Dedifferentiated amniotic fluid mesenchymal stem cell (primary cell): ENCODE measurements at regions not wholly inside any gene's neighbourhood (a gene's known extent, or its start where the extent isn't known, plus 50 kb on each side); places are given as distances from the start of the nearest gene placed in this dataset.

Experiments used
- DNase-seq: peaks from one replicate; pipeline ENCODE4 v3.0.0-alpha.2; 2016; ENCODE audit errors: extremely low spot score

DNA sequence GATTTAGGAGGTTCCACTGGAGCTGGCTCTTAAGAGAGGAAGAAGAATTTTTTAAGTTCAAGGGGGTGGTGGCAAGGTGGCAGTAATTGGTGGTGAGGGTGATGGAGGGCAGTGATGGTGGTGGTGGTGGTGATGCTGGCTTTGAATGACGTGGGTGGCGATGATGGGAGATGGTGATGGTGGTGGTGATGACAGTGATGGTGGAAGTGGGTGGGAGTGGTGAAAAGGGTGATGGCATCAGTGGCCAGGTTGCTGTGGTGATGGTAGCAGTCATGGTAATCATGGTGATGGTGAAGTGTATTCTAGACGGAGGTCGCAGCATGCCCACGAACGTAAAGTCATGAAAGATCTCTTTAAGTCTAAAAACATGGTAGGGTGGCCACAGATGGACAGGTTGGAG, 197.3 kb downstream of the PTEN start:
- DNase-seq = no peak

GRCh38 chr10:88062385-88062784, 199.0 kb downstream of the PTEN start:
- no peak for DNase-seq

GRCh38 chr10:88062798-88063472, 199.5 kb downstream of the PTEN start:
- DNase-seq = peak; percentile 33

DNA sequence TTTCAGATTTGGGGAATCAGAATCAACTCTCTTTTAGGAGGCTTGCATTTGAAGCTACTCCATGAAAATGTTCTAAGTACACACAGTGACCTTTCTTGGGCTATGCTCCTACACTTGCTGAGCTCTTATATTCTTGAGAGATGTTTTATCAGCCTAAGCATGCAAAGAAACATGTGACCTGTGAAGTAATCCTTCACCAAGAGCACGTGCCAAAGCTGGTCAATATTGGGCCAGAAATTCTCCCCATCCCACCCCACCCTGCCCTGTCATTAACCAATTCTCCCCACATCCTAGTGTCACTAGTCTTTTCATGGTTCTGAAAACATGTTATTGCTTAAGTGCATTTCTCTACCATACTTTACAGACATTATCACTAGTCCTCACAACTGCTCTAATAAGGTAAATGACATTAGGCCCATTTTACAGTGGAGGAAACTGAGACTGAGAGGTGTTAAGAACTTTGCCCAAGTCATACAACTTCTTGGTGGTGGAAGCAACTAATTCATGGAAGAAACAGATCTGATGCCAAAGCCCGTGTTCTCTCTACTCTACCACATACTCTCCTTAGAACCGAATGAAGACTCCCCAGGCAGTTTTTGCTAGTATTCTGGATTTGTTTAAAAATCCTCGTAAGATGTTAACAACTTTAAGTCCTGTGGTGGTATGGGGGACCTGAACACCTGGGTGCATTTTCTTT, 200.6 kb downstream of the PTEN start:
- DNase-seq = no peak

- DNase-seq = no peak
Observed at GRCh38 chr10:88064608-88065382, 201.4 kb downstream of the PTEN start.

GRCh38 chr10:88065383-88066049, 202.1 kb downstream of the PTEN start:
- DNase-seq = no peak

DNA sequence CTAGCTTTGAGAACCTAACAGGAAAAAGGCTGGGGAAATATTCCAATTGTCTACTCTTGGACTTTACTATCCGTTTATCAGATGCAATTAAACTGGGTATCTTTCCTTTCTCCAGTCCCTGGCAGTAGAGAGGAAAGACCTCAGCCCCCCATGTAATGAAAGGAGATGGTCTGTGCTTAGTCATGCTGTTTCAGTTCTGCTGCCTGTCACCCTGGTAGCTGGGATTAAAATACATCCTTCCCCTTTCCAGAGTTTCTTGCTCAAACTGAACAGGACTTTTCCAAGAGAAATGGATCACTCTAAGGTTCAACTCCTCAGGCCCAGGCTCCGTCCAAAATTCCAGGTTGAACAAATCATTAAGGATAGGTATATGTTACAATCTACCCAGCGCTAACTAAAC, 202.9 kb downstream of the PTEN start:
- no peak for DNase-seq

DNA sequence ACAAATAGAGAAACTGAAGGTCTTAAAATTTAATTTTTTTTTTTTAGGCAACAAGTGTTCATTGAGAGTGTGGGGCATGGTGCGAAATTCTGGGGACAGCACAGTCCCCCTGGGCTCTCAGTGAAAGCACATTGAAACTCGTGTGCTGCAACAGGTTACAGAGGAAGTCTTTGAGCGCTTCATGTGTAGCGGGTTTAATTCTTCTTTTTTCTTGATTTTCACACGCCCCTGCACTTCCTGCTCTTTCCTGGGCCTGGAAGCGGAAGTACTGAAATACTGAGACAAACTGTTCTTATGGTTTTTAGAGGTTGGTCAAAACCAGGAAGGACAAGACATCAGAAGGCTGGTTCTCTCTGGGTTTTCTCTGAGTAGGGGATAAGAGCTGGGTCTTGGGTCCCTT, 203.5 kb downstream of the PTEN start:
- no peak for DNase-seq

GRCh38 chr10:88067737-88068136, 204.3 kb downstream of the PTEN start:
- no peak for DNase-seq

DNA sequence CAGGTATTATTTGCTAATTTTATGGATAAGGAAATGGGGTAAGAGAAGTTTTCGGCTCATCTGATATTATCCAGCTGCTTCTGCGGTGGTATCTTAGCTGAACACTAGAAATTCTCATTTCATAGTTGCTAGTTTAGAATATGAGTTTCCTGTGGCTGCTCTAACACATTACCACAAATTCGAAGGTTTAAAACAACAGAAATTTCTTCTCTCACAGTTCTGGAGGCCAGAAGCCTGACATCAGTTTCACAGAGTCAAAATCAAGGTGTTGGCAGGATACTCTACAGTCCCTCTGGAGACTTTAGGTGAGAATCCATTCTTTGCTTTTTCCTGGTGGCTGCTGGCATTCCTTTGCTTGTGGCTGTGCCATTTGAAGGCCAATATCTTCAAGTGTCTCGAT, 205.9 kb downstream of the PTEN start:
- DNase-seq = no peak

DNA sequence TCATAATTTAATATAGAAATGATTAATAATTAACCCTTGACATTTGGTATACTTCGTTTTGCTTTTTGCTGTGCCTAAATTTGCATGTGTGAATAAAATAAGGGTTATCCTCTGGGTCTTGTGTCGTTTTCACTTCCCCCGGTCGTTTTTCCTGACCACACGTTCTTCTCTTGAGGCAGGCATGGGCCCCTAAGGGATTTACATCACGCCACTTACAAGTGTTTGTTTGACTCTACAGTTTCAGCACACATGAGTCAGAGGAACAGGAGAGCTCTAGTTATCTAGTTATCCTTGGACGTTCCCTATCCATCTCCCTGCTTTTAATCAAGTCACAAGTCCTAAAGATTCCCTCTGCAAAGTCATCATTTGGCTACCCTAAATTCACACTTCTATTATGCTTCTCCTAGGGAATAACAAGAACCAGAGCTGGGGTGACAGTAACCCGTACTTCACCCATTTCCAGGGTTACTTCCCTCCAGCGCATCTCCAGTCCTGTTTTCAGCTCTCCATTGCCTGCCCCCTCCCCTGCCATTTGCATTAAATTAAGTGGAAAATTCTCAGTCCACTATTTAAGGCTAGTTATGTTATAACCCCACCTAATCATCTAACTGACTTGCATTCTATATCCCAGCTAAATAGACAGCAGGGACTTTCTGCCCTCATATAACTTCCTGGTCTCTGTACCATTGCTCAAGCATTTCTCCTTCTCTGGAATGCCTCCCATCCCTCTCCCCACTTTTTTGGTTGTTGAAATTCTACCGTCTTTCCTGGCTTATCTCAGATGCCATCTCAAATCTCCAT, 206.9 kb downstream of the PTEN start:
- no peak for DNase-seq

- no peak for DNase-seq
Observed at GRCh38 chr10:88071879-88072278, 208.5 kb downstream of the PTEN start.

DNA sequence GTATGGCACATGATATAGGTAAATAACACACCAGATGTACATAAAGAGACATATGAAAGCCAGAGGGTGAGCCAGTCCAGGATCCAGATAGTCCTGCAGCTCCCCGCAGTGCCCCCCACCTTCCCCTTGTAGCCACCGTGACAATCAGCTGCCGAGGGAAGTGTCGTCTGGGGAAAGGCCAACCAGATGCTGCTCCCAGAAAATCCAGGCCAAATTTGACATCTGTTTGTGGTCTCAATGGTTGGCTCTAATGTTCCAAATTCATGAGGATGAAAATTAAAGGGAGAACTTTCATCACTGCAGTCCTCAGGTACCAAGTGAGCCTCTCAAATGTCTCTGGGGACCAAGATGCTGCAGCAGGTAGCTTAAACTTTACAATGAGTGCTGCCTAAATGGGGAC, 210.3 kb downstream of the PTEN start:
- no peak for DNase-seq

DNA sequence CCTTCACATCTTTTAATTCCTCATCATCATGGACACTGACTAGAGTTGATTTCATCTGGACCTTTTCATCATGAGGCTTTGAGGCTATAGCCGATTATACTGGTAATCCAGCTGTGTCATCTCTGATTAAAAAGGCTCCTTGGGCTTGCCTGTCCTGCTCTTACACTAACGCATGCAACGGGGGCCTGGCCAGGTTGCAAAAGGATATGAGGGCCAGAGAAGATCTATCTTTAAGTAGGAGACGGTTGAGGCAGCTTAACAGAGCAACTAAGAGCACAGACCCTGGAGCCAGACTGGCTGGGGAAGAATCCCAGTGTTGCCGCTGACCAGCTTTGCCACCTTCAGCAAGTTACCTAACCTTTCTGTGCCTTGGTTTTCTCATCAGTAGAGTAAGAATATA, 211.5 kb downstream of the PTEN start:
- DNase-seq = no peak

DNA sequence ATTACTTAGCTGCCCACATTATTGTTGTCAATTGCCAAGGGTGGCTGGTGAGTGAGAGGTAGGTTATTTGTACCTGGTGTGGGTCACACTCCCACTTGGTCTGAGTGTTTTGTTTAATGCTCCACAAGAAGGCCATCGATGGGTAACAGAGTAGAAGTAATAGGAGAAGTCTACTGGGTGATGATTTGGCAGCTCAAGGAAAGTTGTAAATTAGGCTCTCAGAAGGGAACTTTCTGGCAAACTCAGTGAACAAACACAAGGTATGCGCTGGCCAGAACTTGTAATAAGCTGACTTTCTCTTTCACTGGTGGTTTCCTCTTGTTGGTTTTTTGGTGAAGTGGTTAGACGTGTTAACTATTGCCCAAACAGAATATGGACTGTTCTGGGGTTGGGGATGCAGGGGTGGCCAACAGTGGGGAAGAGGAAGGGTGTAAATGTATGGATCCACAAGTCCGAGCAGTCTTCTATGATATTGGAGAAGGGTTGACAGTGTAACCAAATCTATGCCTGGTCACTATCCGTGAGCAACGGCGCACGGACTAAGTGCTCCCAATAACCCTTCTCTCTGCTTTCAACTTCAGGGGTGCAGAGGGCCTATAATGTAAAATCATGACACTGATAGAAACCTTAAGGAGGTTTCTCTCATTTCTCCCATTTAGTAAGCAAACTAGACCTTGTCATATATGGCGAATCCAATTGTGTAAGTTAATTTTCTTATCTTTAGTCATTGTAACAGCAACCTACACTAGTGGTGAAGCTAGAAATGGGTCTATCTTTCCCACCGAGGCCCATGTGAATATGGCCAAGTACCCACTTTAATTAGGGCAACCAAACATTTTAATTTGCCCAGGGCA, 212.8 kb downstream of the PTEN start:
- no peak for DNase-seq

- no peak for DNase-seq
Observed at GRCh38 chr10:88077977-88078376, 214.6 kb downstream of the PTEN start.

- no peak for DNase-seq
Observed at GRCh38 chr10:88080213-88080612, 216.8 kb downstream of the PTEN start.

DNA sequence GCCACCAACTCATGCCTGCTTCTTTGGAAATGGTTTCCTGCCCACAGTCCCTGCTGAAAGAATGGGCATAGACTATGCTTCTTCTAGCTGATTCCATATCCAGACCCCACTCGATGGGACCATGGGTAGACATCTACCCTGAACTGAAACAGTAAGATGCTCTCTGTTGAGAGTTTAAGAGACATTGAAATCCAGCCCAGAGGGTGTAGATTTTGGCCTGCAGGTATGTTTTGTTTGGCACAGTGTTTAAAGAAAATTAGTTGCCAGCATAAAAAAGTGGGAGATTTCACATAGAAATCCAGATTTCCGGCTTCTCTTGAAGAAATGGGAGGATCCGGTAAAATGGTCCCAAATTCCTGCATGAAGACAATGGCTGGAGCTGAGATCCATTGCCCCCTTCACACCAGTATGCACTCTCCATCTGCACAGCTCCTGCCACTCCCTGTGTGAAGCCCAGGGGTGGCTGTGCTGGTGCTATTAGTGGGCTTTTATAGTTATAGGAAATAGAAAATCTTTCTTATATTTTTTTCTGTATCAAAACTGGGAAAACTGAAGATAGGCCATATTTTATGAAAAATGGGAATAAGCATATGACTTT, 218.1 kb downstream of the PTEN start:
- DNase-seq = no peak

GRCh38 chr10:88082391-88082790, 219.0 kb downstream of the PTEN start:
- no peak for DNase-seq
